AG04449 (cell line): ENCODE measurements at regions not wholly inside any gene's neighbourhood (a gene's known extent, or its start where the extent isn't known, plus 50 kb on each side); places are given as distances from the start of the nearest gene placed in this dataset.

Source experiments
- CTCF ChIA-PET: fragments of 350-600 bp; formaldehyde crosslinking; extraction: SDS; loops from one replicate; lab custom pipeline; 2021; ENCODE audit warnings: antibody characterized with exemption; lab: Yijun Ruan, JAX
- POLR2A ChIA-PET: fragments of 400-600, 350-600 bp; formaldehyde crosslinking; extraction: SDS; loops from one replicate; lab custom pipeline; 2020; ENCODE audit warnings: antibody characterized with exemption, inconsistent platforms; lab: Yijun Ruan, JAX
- DNase-seq: peaks from one replicate; pipeline ENCODE4 v3.0.0-alpha.2; 2010; ENCODE audit warnings: low read depth, low spot score
- H3K4me3 ChIP-seq: 2 replicates; pipeline ENCODE4 v1.5.1; 2011; ENCODE audit warnings: low read depth, mild to moderate bottlenecking, control low read depth, low read length
- CTCF ChIP-seq: IDR thresholded peaks from one replicate; pipeline ENCODE4 v1.5.1; 2011; ENCODE audit warnings: mild to moderate bottlenecking, moderate library complexity, low read length, control low read depth, inconsistent platforms; ENCODE audit not compliant: insufficient read depth; ENCODE audit errors: missing control alignments

GRCh38 chr1:222914861-222915632 lies 100.2 kb downstream of the DISP1 start:
- CTCF ChIA-PET: no interaction called here
- TF ChIP-seq CTCF: no peak
- no peak for DNase-seq
- POLR2A ChIA-PET: no interaction called here
- H3K4me3 ChIP-seq: no peak overlapping the region

GRCh38 chr1:222916100-222916499 lies 101.3 kb downstream of the DISP1 start:
- ChIA-PET CTCF (no interaction called here), POLR2A (no interaction called here)

GRCh38 chr1:222918801-222919477 lies 104.1 kb downstream of the DISP1 start:
- CTCF ChIA-PET: interaction anchor here (1.8 kb wide), 1 partner anchor 9 kb away, joined by 5 read pairs; no protein-coding TSS in a partner anchor
- no peak for DNase-seq
- no peak overlapping the region; the same call in 1 of the 2 replicates for H3K4me3 ChIP-seq
- POLR2A ChIA-PET: no interaction called here
- no peak for TF ChIP-seq CTCF

More at GRCh38 chr1:222916100-222916499, 101.3 kb downstream of the DISP1 start:
- H3K4me3 ChIP-seq: no peak overlapping the region
- DNase-seq: no peak
- no peak for TF ChIP-seq CTCF

- H3K4me3 ChIP-seq: no peak overlapping the region
- no peak for TF ChIP-seq CTCF
- ChIA-PET POLR2A (no interaction called here), CTCF (interaction anchor here (1.2 to 1.8 kb wide), 2 partner anchors 9 to 23 kb away, joined by 3 to 5 read pairs; no protein-coding TSS in a partner anchor)
- DNase-seq: no peak
These were observed 104.6 kb downstream of the DISP1 start for GRCh38 chr1:222919478-222919865.

- CTCF ChIA-PET: interaction anchor here (1.2 to 1.8 kb wide), 2 partner anchors 10 to 22 kb away, joined by 3 to 5 read pairs; no protein-coding TSS in a partner anchor
- no peak overlapping the region for H3K4me3 ChIP-seq
These were observed 105.3 kb downstream of the DISP1 start for GRCh38 chr1:222920169-222920568.

More at GRCh38 chr1:222920169-222920568, 105.3 kb downstream of the DISP1 start:
- DNase-seq: no peak
- no peak for TF ChIP-seq CTCF
- POLR2A ChIA-PET: no interaction called here
